ENCODE measurements at regions not wholly inside any gene's neighbourhood (a gene's known extent, or its start where the extent isn't known, plus 50 kb on each side); places are given as distances from the start of the nearest gene placed in this dataset.
"Not testable (repeated sequence)": the region's sequence is repeated elsewhere in the genome, so short reads cannot be mapped to it uniquely, and the experiment has no call there.

DNA sequence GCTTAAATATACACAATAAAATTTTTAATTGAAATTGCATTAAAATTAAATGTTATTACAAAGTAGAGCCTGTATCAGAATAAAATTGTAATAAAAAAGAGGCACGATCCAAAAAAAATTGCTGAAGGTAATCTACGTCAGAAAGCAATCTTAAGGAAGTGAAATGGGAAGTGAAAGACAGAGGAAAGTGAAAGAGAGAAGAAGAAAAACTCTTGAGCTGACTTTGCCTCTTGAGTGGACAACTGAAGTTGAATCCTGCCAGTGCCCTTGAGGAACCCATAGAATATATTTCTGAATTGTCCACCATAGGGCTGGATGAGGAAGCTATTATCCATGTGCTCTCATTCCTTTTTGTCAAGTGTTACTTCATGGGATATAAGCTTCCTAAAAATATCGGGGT is 285.1 kb upstream of the STAC start:
- no peak for FAIRE-seq

DNA sequence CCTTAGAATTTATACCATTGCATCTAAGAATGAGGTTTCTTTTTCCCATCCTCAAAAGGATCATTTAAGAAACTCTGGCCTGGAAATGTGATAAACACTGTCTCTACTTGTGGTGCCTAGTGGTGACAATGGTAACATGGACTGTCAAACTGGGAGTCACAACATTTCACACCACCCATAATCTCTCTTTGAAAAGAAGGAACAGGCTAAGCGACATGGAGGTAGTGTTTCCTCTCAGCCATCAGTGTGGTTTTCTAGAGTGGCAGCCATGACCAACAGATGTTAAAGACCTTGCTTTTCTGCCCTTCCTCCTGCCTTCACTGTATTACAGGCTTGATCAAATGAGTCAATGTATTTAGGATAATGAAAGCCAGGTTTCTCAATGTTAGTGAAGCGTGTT is 283.1 kb upstream of the STAC start:
- no peak for FAIRE-seq

DNA sequence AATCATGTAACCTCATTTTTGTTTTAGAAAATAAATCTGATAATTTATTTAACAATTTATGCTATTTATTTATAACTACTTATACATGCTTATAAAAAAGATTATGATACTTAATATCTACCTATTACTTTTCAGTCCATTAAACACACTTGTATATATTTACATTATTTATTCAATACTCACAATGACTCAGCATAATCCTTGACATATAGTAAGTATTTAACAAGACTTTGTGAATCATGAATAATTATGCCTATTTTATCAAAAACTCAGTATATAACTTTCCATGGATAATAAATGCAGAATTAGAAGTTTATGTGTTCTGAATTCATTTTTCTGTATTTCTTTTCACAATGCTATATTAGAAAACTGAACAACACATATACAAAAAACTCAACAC is 266.0 kb upstream of the STAC start:
- FAIRE-seq, result no peak

DNA sequence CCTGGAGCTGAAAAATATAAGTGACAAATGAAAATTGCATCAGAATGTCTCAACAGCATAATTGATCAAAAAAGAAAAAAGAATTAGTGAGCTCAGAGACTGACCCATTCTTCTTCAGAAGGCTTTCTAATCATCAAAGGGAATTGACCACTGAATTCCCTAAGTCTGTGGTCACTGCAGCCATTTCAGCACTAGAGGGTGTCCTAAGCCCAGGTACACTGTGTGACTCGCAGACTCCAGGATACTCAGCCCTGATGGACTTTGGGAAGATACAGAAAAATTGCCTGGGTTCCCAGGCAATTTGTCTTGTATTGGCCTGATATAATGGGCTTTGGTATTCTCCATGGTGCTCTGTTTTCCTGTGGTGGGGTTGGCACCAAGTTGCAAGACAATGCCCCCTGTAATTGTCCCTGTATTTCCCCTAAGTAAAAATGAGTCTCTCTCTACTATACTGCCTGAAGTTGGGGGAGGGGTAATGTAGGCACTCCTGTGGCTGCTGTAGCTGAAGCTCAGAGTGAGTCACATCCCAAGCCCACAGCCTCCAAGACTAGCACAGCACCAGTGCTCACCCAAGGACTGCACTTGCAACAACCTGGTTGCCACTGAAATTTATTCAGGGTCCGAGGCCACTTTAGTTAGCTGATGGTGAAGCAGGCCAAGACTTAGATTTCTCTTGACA is 256.0 kb upstream of the STAC start:
- FAIRE-seq, result no peak

DNA sequence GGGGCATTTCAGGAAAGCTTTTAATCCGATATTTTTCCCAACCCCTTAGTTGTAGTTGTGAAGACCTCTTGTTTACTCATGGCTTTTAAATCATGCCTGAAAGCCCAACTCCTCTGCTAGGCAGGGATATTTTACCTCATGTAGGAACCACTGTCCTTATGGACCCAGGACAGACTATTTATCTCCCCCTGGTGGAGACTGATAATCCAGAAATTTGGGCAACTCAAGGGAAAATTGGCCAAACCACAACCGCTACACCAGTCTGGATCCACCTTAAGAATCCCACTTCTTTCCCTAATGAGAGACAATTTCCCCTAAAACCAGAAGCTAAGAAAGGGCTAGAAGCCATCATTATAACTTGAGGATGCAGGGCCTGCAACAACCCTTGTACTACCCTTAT is 248.1 kb upstream of the STAC start:
- FAIRE-seq, result no peak

DNA sequence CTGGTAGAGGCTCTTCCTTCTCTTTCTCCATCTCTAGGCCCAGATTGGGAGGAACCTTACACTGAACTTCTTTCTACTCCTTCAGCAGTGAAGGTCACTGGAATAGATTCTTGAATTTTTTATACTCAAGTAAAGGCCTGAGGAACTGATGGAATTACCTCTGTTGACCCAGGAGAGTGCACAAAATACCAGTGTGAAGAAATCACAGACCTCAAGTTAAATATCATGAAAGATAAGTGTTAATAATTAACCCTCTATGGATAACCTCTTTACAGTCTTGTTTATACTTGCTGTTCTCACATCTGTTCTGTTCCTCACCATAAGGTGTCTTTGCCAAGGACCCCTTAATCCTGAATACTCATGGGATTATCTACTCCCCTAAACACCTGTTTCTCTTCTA is 244.4 kb upstream of the STAC start:
- no peak for FAIRE-seq

DNA sequence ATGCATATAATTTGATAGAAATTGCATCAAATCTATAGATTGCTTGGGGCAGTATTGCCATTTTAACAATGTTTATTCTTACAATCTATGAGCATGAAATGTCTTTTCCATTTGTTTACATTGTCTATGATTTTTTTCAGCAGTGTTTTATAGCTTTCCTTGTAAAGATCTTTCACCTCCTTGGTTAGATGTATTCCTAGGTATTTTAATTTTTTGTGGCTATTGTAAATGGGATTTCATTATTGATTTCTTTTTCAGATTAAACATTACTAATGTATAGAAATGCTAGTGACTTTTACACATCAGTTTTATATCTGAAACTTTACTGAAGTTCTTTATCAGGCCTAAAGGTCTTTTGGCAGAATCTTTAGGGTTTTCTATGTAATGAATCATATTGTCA is 237.6 kb upstream of the STAC start:
- no peak for FAIRE-seq

DNA sequence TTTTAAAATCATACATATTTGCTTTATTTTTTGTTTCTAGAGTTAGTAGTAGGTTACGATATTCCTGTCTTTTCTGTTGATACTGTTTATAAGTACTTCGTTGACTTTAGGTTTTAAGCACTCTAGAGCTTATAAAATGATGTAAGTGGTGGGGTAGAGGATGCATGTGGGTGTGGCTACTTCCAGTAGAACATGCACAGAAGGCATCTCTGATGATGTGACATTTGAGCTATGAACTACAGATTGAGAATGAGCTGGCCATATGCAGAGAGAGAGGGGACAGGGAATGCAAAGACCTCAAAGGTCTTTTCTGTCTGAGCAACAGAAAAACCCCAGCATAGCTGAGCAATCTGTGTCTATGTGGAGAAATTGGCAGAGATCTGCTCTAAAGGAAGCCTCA is 233.9 kb upstream of the STAC start:
- no peak for FAIRE-seq

DNA sequence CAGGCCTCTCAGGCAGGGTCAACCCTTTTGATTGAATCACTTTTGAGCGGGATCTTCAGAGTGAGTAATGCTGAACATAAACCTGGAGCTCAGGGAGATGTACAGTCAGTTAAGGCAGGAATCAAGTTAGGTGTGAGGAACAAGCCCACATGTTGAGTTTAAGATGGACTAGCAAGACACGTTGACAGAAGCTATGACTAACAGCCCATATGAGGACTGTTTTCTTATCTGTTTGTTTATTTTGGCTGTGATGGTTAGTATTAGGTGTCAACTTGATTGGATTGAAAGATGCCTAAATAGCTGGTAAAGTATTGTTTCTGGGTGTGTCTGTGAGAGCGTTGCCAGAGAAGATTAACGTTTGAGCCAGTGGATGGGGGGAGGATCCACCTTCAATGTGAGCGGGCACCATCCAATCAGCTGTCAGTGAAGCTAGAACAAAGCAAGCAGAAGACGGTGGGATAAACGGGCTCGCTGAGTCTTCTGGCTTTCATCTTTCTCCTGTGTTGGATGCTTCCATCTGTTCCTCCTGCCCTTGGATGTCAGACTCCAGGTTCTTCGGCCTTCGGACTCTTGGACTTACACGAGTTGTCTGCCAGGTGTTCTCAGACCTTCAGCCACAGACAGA is 232.3 kb upstream of the STAC start:
- no peak for FAIRE-seq

DNA sequence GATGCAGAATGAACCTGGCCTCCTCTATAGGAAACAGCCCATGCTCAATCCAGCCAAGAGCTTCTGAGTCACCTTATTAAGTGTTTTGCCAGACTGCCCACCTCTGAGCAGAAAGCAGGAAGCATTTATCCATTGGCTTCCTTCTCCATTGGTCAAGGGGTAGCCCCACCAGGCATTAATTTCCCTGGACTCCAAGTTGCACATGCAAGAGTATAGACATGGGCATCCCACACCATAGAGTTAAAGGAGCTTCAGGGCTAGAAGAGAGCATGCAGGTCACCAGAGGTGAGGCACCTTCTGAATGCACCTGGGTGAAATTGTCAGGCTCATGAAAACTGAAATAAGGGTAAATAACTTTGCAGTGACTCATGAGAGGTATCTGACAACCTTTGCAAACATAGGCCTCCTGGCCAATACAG is 230.8 kb upstream of the STAC start:
- no peak for FAIRE-seq

DNA sequence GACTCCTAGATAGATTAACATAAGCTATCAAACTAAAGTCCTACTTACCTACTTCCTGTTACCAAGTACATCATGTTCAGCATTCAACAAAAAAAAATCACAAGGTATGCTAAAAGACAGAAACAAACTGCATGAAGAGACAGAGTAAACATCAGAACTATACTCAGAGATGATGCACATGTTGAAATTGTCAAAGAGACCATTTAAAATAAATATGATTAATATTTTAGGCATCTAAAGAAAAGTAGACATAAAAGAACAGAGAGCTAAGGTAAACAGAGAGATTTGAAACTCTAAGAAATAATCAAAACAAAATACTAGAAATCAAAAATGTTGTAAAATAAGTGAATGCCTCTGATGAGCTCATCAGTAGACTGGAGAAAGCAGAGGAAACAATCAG is 224.8 kb upstream of the STAC start:
- FAIRE-seq, result no peak

DNA sequence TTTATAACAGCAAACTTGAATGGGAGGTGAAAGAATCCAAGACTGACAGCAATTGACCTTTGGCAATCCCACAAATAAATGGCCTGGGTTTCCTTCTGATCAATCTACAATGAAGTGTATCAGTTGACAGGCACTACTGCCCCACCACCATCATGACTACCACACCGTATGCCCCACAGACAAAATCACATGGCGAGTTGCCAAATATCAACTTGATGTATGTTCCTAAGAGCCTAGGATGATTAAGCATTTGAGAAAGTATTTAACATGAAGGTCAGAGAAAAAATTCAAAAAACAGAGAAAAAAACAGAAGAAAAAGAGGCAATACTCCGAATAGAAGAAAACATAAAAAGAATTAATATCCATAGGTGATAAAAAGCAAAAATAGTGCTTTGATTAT is 215.9 kb upstream of the STAC start:
- no peak for FAIRE-seq

DNA sequence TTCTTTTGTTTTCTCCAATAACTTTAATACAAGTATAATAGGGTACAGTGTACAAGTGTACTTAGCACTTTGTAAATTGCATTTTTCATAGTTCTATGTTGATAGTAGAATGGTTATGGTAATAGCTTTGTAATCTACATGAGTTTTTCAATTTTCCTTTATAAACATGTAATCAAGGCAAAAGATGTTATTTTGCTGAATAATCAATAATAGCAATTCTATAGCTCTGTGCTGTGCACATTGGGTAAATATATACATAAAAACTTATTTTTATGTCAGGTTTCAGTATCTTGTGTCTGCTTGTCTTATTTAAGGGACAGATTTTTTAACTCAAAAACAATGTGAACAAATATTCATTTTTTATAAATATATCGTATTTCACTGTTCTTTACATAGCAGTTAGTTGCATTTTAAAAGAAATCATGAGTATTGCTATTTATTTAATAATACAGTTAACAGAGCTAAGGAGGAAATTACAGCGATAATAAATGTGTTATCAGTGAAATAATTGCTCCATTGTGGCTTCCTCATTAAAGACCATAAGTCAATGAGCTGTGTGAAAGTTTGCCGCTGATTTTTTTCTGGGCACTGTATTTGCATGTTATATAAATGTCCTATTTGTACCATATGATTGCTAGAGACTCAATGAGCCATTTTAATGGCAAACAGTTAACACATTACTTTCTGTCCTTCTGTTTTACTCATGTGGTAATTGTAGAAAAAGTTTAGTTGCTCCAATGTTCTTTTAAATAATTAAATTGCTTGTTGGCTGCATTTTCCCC is 214.6 kb upstream of the STAC start:
- no peak for FAIRE-seq

DNA sequence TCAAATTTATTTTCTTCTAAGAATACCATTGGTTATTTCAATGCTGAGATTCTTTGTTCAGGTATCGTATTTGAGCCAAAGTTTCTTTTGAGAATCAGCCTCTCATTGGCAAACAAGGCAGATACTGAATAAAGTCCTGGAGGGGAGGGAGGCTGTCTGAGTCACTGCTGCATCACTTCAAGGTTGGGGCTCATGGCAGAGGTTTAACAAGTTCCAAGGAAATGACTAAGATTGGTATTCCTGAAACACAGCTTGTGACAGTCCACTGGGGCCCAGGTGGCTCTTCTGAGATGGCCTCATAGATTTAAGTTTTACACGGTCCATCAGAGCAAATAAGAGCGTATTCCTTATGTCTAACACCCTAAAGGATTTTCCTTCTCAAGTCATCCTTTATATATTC is 213.8 kb upstream of the STAC start:
- FAIRE-seq, result no peak

DNA sequence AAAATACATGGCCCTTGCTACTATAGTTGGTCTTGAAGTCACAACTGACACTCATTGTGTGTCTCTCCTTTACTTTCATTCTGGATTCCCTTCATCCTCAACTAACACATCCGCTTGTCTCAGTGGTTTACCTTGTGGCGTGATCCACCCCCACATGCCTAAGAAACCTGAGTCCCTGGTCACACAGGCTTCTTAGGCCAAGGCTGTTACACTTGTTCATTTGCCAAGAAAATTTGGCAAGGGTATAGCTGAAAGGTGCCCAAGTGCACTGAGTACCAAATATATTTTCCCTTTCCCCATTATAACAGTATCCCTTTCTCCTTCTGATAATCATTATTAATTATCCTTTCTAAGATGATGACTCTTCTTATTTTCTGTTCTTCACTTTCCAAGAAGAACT is 207.6 kb upstream of the STAC start:
- no peak for FAIRE-seq

DNA sequence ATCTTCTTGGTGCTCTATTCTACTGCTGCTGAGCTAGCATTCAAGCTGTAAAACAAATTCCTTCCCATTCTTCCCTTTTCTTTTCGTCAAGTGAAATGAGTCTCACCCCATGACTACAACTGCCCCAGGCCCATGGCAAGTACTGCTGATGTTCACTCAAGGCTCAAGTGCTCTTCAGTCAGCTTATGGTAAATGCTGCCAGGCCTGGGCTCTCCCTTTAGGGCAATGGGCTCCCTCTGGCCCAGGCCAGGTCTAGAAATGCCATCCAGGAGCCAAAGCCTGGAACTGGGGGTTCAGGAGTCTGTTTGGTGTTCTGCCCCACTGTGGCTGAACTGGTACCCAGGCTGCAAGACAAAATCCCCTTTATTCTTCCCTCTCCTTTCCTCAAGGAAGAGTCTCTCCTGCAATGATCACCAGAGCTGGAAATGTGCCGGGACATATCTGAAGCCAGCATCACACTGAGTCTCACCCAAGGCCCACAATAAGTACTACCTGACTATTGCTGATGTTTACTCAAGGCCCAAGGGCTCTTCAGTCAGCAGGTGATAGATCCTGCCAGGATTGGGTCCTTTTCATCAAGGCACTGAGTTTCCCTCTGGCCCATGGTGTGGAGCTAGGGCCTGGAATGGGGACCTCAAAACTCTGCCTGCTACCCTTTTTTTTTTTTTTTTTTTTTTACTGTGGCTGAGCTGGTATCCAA is 205.0 kb upstream of the STAC start:
- FAIRE-seq, result no peak

DNA sequence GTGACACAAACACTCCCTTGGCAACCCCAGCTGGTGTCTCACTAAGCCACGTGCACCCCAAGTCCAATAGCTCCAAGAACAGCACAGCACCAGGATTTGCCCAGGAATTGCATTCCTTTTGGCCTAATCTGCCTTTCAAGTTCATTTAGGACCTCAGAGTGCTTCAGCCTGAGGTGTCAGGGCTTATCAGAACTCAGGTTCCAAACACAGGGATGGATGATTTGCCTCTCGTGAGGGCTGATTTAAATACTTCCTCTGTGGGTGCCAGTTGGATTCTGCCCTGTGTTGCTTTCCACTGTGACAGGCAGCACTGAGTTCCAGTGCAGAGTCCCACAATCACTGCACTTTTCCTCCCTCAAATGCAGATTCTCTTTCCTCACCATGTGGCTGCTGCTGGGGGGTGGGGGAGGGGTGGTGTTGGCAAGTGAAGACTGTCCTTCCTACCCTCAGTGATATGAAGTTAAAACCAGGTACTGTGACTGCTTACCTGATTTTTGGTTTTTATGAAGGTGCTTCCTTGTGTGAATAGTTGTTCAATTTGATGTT is 204.3 kb upstream of the STAC start:
- FAIRE-seq, result no peak

DNA sequence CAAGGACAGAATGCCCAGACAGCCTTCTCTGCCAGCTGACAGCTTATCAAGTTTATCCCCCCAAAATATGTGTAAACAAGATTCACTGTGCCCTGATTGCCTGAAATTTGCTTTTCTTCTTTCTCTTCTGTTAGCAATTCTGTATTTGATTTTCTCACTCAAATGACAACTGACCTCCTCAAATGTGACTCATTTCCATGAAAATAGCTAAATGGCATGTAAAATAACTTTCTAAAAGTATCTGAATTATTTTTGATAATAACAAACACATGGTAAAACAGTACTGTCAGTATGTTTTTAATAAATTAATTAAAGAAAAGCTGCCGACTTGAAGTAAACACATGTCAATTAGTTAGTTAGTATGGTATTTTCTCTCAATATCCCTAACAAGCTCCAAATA is 202.3 kb upstream of the STAC start:
- no peak for FAIRE-seq

DNA sequence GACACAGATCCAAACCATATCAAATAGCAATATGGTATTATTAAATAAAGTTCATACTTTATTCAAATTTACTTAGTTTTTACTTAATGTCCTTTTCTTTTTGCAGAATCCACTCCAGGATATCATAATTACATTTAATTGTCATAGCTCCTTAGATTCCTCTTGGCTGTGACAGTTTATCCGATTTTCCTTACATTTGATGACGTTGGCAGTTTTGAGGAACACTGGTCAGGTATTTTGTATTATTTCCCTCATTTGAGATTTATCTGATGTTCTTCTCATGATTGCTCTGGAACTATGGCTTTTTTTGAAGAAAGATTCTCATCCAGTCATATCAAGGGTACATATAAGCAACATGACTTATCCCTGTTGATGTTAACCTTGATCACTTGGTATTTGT is 198.3 kb upstream of the STAC start:
- FAIRE-seq, result no peak

DNA sequence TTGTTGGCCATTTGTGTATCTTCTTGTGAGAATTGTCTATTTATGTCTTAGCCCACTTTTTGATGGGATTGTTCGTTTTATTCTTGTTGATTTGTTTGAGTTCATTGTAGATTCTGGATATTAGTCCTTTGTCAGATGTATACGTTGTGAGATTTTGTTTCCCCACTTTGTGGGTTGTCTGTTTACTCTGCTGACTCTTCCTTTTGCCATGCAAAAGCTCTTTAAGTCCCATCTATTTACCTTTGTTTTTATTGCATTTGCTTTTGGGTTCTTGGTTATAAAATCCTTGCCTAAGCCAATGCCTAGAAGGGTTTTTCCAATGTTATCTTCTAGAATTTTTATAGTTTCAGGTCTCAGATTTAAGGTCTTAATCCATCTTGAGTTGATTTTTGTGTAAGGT is 193.1 kb upstream of the STAC start:
- FAIRE-seq, result not testable (repeated sequence)

DNA sequence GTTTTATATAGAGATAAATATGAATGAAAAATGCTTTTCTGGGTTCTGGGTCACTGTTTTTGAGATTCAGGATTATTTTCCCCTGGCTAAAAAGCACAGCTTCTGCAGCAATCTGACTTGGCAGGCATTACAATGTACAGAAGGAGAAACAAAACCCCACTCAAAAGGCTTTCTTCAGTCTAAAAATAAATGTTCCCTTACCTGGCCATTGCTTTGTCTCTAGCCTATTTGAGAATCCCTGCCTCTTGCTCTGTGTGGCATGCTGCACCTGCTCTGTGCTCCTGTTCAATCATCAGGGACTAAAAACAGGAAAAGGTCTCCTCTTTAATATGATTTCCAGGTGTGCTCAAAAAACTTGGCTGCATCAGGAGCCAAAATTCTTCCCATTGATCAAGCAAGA is 187.4 kb upstream of the STAC start:
- no peak for FAIRE-seq

DNA sequence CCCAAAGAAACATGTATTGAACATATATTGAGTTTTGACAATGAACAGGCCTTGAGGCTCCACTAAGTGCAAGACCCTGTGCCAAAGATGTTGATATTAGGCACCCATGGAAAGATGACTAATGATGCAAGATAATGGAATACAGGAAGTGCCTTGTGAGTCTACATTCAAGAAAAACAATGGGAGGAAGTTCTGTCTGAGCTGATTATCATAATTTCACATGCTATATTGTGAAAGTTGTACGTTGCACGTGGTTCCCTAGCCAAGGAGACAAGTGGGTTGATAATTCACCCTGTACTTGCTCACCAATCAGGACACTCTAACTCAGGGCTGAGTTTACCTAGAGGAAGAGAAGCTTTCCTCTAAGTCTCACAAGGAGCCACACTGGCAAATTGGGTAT is 186.9 kb upstream of the STAC start:
- no peak for FAIRE-seq

DNA sequence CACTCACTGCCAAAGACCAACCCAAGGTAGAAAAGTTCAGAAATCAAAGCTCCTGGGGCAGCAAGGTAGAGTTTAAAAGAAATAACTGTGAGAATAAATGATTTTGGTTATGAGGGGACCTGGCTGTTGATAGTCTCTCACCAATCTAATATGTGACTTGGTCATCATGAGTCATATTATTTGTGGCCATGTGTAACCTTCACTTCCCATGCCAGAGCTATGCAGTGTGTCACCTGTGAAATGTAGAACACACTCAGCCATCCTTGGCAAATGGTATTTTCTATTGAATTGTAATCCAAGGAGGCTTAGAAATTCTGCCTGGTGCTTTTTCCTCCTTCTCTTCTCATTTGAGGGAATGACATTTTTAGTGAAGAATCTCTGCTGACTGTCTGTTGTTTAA is 184.2 kb upstream of the STAC start:
- FAIRE-seq, result no peak

DNA sequence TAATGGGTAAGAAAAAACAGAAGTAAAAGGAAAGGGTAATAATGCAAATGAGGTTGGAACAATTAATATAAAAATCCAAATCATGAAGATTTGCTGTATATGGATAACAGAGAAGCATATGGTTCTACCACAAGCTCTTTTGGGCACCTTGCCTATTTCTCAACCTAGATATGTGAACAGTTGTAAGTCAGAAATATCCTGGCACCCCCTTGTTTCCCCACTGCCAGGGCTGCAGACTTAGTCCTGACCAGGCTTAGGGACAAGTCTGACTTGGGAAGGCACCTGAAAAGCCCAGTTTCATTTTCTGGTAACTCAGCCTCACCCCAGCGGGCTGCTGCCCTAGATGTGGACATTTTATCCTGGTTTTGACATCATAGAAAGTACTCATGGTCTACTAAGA is 183.2 kb upstream of the STAC start:
- FAIRE-seq, result no peak

All from islet of Langerhans (tissue), 1 donor.